Upper lobe of left lung (tissue), 4 donors: ENCODE measurements at regions not wholly inside any gene's neighbourhood (a gene's known extent, or its start where the extent isn't known, plus 50 kb on each side); places are given as distances from the start of the nearest gene placed in this dataset.

Experiments
- EP300 ChIP-seq, 4 donors: sonication (generic); formaldehyde crosslinking; IDR thresholded peaks; one replicate each; pipeline ENCODE4 v1.5.1; 2017; ENCODE audit warnings: antibody characterized with exemption in 4 of 4, control low read depth in 2 of 4
- POLR2A ChIP-seq, 4 donors: fragments of 450-650 bp; IDR thresholded peaks; one replicate each; pipeline ENCODE4 v1.5.1; 2016 to 2017; ENCODE audit warnings: antibody characterized with exemption in 4 of 4, mild to moderate bottlenecking in 2 of 4
- TF ChIP-seq, protein P1 (sequence below), 6 experiments: fragments of 450-650 bp in 4 of 6; fragments of 200-600 bp in 2 of 6; sonication (generic) in 2 of 6; IDR thresholded peaks; one replicate each; pipeline ENCODE4 v1.5.1; 2016 to 2019; ENCODE audit warnings: antibody characterized with exemption in 6 of 6

DNA sequence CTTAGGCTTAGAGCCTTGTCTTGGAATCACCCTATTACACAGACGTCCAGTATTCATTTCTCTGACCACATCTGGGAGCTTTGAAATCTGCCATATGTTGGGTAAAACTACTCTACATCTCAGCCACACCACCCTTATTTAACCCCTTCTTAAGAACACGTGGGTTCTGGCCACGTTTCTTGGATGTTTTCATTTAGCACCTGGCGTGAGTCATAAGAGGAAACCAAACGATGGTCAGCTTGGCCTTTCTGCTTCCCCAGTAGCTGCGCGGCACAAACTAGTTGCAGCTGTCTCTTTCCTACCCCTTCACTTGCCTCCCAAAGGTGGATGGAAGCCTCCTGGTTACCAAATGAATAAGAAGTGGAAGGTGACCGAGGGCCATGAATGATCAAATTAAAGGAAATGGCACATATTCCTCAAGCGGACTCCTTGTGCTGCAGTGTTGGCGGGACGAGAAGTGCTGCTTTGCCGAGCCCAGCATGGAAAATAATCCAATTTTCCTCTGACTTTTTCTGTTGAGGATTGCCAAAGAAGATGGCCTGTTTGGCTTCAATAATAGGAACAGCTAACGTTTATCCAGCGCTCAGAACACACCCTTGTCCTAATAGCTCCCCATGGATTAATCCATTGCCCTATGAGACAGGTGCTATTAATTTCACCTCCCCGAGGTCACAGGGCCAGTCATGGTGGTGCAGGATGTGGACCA is 154.1 kb downstream of the ZNF664 start:
- TF ChIP-seq, protein P1, sequence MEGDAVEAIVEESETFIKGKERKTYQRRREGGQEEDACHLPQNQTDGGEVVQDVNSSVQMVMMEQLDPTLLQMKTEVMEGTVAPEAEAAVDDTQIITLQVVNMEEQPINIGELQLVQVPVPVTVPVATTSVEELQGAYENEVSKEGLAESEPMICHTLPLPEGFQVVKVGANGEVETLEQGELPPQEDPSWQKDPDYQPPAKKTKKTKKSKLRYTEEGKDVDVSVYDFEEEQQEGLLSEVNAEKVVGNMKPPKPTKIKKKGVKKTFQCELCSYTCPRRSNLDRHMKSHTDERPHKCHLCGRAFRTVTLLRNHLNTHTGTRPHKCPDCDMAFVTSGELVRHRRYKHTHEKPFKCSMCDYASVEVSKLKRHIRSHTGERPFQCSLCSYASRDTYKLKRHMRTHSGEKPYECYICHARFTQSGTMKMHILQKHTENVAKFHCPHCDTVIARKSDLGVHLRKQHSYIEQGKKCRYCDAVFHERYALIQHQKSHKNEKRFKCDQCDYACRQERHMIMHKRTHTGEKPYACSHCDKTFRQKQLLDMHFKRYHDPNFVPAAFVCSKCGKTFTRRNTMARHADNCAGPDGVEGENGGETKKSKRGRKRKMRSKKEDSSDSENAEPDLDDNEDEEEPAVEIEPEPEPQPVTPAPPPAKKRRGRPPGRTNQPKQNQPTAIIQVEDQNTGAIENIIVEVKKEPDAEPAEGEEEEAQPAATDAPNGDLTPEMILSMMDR (IDR thresholded peaks at IDR 0.05) = no peak
- TF ChIP-seq POLR2A (IDR thresholded peaks at IDR 0.05) (no peak), EP300 (IDR thresholded peaks at IDR 0.05) (no peak)
